Pancreas (tissue), 10 donors: ENCODE measurements at regions not wholly inside any gene's neighbourhood (a gene's known extent, or its start where the extent isn't known, plus 50 kb on each side); places are given as distances from the start of the nearest gene placed in this dataset.
"Not testable (repeated sequence)": the region's sequence is repeated elsewhere in the genome, so short reads cannot be mapped to it uniquely, and the experiment has no call there.

Experiments
- ATAC-seq, 4 donors: fragments of 200-7000 bp; cut with Tn5 transposase; one replicate each; pipeline versions ENCODE4 v1.8.0 to v1.9.1; 2020; ENCODE audit warnings: mild to moderate bottlenecking in 4 of 4, moderate library complexity in 4 of 4
- DNase-seq, 6 donors: peaks; one replicate each; pipeline ENCODE4 v3.0.0-alpha.2; 2020
- FAIRE-seq: peaks from 2 replicates; lab custom pipeline; 2012; peaks lifted over from hg19 to GRCh38; lab: Jason Lieb, UNC
- H3K27ac ChIP-seq, 4 donors: fragments of 200-600 bp; sonication (generic); 1 replicate in 3 of 4; 2 replicates in 1 of 4; pipeline versions ENCODE4 v1.5.0 to v1.8.0; 2020
- H3K27me3 ChIP-seq, 4 donors: fragments of 200-600 bp; one replicate each; pipeline ENCODE4 v1.8.0; 2021
- H3K36me3 ChIP-seq, 3 donors: fragments of 200-600 bp; sonication (generic) in 1 of 3; one replicate each; pipeline versions ENCODE4 v1.5.0 to v1.8.0; 2020 to 2021
- H3K4me1 ChIP-seq, 3 donors: fragments of 200-600 bp; one replicate each; pipeline ENCODE4 v1.8.0; 2021
- H3K4me3 ChIP-seq, 4 donors: fragments of 200-600 bp; sonication (generic) in 2 of 4; one replicate each; pipeline versions ENCODE4 v1.5.0 to v1.8.0; 2020 to 2021
- H3K9me3 ChIP-seq, 4 donors: fragments of 200-600 bp; one replicate each; pipeline ENCODE4 v1.8.0; 2021
- CTCF ChIP-seq, 4 donors: fragments of 200-600 bp; sonication (generic) in 3 of 4; IDR thresholded peaks; one replicate each; pipeline versions ENCODE4 v1.5.0 to v1.8.0; 2021; ENCODE audit warnings: antibody characterized with exemption in 4 of 4
- WGBS, 2 donors: extraction: QIAGEN DNeasy Blood & Tissue Kit; methylation state at CpG; one replicate each; pipeline ENCODE4 v1.1.7; 2013; 5-methylcytosine and 5-hydroxymethylcytosine counted together
- intact Hi-C, 3 donors: fragments of 100-400 bp; cut with DNase I; formaldehyde crosslinking; loops; one replicate each; pipeline versions ENCODE4 v1.11.1 to v1.14.2; 2022
- donor health status: healthy with polysubstance abuse.
- donor health status: DM: no; HTN: no; CAD: no; lungs with moderate emphysema.
- donor health status: DM: no; HTN: no; CAD: no.
- donor health status: control.
- donor health status: control.
- donor health status: Bipolar disorder and iron deficiency.
- donor health status: DM: yes; HTN: yes; CAD: no.
- donor health status: DM: no; HTN: no; CAD: no.
- donor health status: DM: no; HTN: no; CAD: no.
- donor health status: DM: yes; HTN: yes; CAD: no.

DNA sequence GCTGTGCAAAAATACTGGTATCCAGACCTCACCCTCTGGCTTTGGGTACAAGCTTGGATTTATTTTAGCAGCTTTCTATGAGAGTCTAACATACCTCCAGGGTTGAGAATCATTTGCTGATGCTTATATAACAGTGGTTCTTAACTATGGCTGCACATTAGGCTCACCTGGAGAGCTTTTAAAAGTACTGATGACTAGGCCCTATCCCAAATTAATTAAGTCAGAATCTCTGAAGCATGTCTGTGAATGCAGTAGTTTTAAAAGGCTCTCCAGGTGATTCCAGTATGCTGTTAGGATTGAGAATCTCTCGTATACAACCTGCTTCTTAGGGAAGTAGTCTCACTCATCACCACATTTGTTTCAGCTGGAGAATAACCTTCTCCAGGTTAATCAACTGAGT, 99.2 kb downstream of the PDHA2 start:
- H3K27ac ChIP-seq: no peak overlapping the region
- DNase-seq (no peak), FAIRE-seq (no peak), ATAC-seq (no peak)
- H3K36me3 ChIP-seq: no peaks in the 10 kb centered on the region
- no peak for TF ChIP-seq CTCF (IDR thresholded peaks at IDR 0.05)
- no peak overlapping the region for H3K4me3 ChIP-seq
- intact Hi-C loops: no loop called here
- no peaks in the 10 kb centered on the region for H3K9me3 ChIP-seq
- 74 to 77% methylated on average over 1 of the region's 1 CpG for WGBS, 2 donors
- H3K27me3 ChIP-seq: no peaks in the 10 kb centered on the region
- no peaks in the 10 kb centered on the region for H3K4me1 ChIP-seq

- H3K4me1 ChIP-seq: no peaks in the 10 kb centered on the region
- TF ChIP-seq CTCF (IDR thresholded peaks at IDR 0.05): no peak
- no peaks in the 10 kb centered on the region for H3K36me3 ChIP-seq
- ATAC-seq: no peak
- no peak overlapping the region for H3K4me3 ChIP-seq
- no peak for DNase-seq
- H3K27ac ChIP-seq: no peak overlapping the region
- WGBS, 2 donors: 39 to 41% methylated on average over 3 of the region's 3 CpGs
- H3K27me3 ChIP-seq: no peaks in the 10 kb centered on the region
- intact Hi-C loops: no loop called here
- H3K9me3 ChIP-seq: peaks cover 0 to 6% (median 0%) of the 10 kb centered on the region in 4 donors
- FAIRE-seq: no peak
Measured at GRCh38 chr4:95949136-95949765, 109.4 kb downstream of the PDHA2 start.

DNA sequence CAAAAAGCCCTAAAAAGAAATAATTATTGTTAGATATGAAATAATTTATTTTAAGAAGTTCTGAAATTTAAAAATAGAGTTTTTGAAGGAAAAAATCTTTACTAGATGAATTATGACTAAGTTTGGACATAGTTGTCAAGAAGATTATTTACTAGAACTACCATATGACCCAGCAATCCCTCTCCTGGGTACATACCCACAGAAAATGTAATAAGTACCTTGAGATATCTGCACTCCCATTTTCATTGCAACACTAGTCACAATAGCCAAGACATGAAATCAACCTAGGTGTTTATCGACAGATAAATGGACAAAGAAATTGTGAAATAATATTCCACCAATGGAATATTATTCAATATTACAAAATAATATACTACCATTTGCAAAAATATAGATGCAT, 109.9 kb downstream of the PDHA2 start:
- Histone ChIP-seq H3K27ac (no peak overlapping the region), H3K9me3 (peaks cover 0 to 6% (median 0%) of the 10 kb centered on the region in 4 donors), H3K27me3 (no peaks in the 10 kb centered on the region), H3K4me1 (no peaks in the 10 kb centered on the region), H3K36me3 (no peaks in the 10 kb centered on the region), H3K4me3 (no peak overlapping the region)
- 85 to 90% methylated on average over 1 of the region's 1 CpG for WGBS, 2 donors
- TF ChIP-seq CTCF (IDR thresholded peaks at IDR 0.05): no peak
- intact Hi-C loops: no loop called here
- no peak for ATAC-seq
- DNase-seq: no peak
- no peak for FAIRE-seq

- H3K9me3 ChIP-seq, intact Hi-C loops, H3K27me3 ChIP-seq, H3K27ac ChIP-seq, H3K36me3 ChIP-seq, H3K4me3 ChIP-seq, H3K4me1 ChIP-seq, DNase-seq, FAIRE-seq, ATAC-seq: not testable (repeated sequence)
- WGBS, 2 donors: 47 to 48% methylated on average over 2 of the region's 2 CpGs
Measured at GRCh38 chr4:95952538-95952937, 112.6 kb downstream of the PDHA2 start.

- no peak for TF ChIP-seq CTCF (IDR thresholded peaks at IDR 0.05)
- FAIRE-seq (no peak), ATAC-seq (no peak), DNase-seq (no peak)
- Histone ChIP-seq H3K36me3 (no peaks in the 10 kb centered on the region), H3K9me3 (no peaks in the 10 kb centered on the region), H3K27ac (no peak overlapping the region), H3K4me3 (no peak overlapping the region), H3K4me1 (no peaks in the 10 kb centered on the region), H3K27me3 (no peaks in the 10 kb centered on the region)
- 77 to 100% methylated on average over 1 of the region's 1 CpG for WGBS, 2 donors
- intact Hi-C loops: no loop called here
Measured at GRCh38 chr4:95956094-95956493, 116.2 kb downstream of the PDHA2 start.
